ENCODE measurements at regions not wholly inside any gene's neighbourhood (a gene's known extent, or its start where the extent isn't known, plus 50 kb on each side); places are given as distances from the start of the nearest gene placed in this dataset.

DNA sequence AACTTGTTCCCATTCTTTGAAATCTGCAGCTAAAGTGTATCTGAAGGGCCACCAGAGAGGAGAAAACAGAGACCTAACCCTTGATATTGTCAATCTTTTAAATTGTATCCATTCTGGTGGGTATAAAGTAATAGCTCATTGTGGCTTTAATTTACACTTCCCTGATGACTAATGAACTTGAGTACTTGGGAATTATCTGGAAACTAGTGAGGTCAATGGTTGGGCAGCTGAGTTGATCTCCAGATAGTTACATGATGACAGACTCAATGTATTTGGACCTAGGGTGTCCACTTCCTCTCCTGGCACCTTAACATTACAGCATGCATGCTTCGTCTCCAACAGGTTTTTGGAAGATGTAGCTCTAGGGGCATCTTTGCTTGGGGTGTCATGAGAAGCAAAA lies 195.2 kb downstream of the PDCD6IP start:
- no peak for TF ChIP-seq RAD21 (IDR thresholded peaks at IDR 0.05; ENCODE audit: insufficient read depth, low read depth, low read length)
- no peak for TF ChIP-seq SUZ12 (IDR thresholded peaks at IDR 0.05; ENCODE audit: unreplicated experiment)
- TF ChIP-seq MXI1 (IDR thresholded peaks at IDR 0.05; ENCODE audit: low read depth, low read length) = no peak
- TF ChIP-seq EZH2 (IDR thresholded peaks at IDR 0.05; ENCODE audit: borderline replicate concordance, control insufficient read depth, low read depth, low read length) = no peak
- TF ChIP-seq, protein P1, sequence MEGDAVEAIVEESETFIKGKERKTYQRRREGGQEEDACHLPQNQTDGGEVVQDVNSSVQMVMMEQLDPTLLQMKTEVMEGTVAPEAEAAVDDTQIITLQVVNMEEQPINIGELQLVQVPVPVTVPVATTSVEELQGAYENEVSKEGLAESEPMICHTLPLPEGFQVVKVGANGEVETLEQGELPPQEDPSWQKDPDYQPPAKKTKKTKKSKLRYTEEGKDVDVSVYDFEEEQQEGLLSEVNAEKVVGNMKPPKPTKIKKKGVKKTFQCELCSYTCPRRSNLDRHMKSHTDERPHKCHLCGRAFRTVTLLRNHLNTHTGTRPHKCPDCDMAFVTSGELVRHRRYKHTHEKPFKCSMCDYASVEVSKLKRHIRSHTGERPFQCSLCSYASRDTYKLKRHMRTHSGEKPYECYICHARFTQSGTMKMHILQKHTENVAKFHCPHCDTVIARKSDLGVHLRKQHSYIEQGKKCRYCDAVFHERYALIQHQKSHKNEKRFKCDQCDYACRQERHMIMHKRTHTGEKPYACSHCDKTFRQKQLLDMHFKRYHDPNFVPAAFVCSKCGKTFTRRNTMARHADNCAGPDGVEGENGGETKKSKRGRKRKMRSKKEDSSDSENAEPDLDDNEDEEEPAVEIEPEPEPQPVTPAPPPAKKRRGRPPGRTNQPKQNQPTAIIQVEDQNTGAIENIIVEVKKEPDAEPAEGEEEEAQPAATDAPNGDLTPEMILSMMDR (IDR thresholded peaks at IDR 0.05 in 2 of 3, conservative IDR thresholded peaks at IDR 0.05 in 1 of 3; ENCODE audit: control insufficient read depth in 2 of 3, extremely low read depth in 1 of 3, insufficient read depth in 1 of 3, low read depth in 3 of 3, low read length in 3 of 3) = no peak
- no peak for TF ChIP-seq E2F8 (IDR thresholded peaks at IDR 0.05; ENCODE audit: low read depth, partially characterized antibody)
- TF ChIP-seq CHD2 (IDR thresholded peaks at IDR 0.05; ENCODE audit: borderline replicate concordance, low read depth, low read length) = no peak
- no peak for TF ChIP-seq ZNF24 (IDR thresholded peaks at IDR 0.05)
- no peak for TF ChIP-seq GATAD2B (conservative IDR thresholded peaks at IDR 0.05; ENCODE audit: low read depth)
- no peak for TF ChIP-seq NFXL1 (IDR thresholded peaks at IDR 0.05; ENCODE audit: borderline replicate concordance)
- no peak for TF ChIP-seq CBX5 (IDR thresholded peaks at IDR 0.05; ENCODE audit: low read depth)
- no peak for TF ChIP-seq RBBP5 (conservative IDR thresholded peaks at IDR 0.05)
- no peak for TF ChIP-seq CEBPB (IDR thresholded peaks at IDR 0.05; ENCODE audit: borderline replicate concordance in 1 of 2, low read depth in 2 of 2, low read length in 2 of 2)
- TF ChIP-seq MTA2 (IDR thresholded peaks at IDR 0.05; ENCODE audit: low read depth) = no peak
